ENCODE measurements at regions not wholly inside any gene's neighbourhood (a gene's known extent, or its start where the extent isn't known, plus 50 kb on each side); places are given as distances from the start of the nearest gene placed in this dataset.

DNA sequence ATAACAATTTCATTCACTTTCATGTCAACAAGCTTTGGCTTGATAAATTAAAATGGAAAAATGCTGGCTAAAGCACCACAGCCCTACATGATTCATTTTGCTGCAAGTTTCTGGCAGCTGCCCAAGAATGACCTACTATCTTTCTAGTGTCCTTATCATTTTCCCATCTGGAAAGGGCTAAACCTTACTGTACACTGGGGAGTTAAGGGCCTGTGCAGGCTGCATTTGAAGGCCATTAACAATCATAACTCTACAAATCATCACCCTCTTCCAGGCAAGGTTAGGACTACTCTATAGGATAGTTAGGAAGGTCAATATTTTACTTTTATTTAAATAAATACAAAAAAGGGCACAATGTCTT, 579.7 kb upstream of the ZNF608 start:
- TF ChIP-seq, protein P1, sequence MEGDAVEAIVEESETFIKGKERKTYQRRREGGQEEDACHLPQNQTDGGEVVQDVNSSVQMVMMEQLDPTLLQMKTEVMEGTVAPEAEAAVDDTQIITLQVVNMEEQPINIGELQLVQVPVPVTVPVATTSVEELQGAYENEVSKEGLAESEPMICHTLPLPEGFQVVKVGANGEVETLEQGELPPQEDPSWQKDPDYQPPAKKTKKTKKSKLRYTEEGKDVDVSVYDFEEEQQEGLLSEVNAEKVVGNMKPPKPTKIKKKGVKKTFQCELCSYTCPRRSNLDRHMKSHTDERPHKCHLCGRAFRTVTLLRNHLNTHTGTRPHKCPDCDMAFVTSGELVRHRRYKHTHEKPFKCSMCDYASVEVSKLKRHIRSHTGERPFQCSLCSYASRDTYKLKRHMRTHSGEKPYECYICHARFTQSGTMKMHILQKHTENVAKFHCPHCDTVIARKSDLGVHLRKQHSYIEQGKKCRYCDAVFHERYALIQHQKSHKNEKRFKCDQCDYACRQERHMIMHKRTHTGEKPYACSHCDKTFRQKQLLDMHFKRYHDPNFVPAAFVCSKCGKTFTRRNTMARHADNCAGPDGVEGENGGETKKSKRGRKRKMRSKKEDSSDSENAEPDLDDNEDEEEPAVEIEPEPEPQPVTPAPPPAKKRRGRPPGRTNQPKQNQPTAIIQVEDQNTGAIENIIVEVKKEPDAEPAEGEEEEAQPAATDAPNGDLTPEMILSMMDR (IDR thresholded peaks at IDR 0.05), result no peak
- TF ChIP-seq POLR2A (IDR thresholded peaks at IDR 0.05), result no peak

Measured in lower leg skin (tissue), 3 donors.